T-helper 2 cell (primary cell): ENCODE measurements at regions not wholly inside any gene's neighbourhood (a gene's known extent, or its start where the extent isn't known, plus 50 kb on each side); places are given as distances from the start of the nearest gene placed in this dataset.

Source experiments
- DNase-seq, 5 experiments: peaks; one replicate each; pipeline versions ENCODE4 v3.0.0 to v3.0.0-alpha.2; 2012 to 2022

- DNase-seq: no peak
These were observed 56.7 kb upstream of the NAA35 start for GRCh38 chr9:85884256-85884655.

GRCh38 chr9:85890962-85891361 is 50.0 kb upstream of the NAA35 start:
- no peak for DNase-seq
